ENCODE measurements at regions not wholly inside any gene's neighbourhood (a gene's known extent, or its start where the extent isn't known, plus 50 kb on each side); places are given as distances from the start of the nearest gene placed in this dataset.
"Not testable (repeated sequence)": the region's sequence is repeated elsewhere in the genome, so short reads cannot be mapped to it uniquely, and the experiment has no call there.

- H3K4me3 ChIP-seq (ENCODE audit: control insufficient read depth, low read depth, low read length), result no peak overlapping the region
- no peak for DNase-seq (ENCODE audit: low read depth)
- TF ChIP-seq, protein P1, sequence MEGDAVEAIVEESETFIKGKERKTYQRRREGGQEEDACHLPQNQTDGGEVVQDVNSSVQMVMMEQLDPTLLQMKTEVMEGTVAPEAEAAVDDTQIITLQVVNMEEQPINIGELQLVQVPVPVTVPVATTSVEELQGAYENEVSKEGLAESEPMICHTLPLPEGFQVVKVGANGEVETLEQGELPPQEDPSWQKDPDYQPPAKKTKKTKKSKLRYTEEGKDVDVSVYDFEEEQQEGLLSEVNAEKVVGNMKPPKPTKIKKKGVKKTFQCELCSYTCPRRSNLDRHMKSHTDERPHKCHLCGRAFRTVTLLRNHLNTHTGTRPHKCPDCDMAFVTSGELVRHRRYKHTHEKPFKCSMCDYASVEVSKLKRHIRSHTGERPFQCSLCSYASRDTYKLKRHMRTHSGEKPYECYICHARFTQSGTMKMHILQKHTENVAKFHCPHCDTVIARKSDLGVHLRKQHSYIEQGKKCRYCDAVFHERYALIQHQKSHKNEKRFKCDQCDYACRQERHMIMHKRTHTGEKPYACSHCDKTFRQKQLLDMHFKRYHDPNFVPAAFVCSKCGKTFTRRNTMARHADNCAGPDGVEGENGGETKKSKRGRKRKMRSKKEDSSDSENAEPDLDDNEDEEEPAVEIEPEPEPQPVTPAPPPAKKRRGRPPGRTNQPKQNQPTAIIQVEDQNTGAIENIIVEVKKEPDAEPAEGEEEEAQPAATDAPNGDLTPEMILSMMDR (IDR thresholded peaks at IDR 0.05; ENCODE audit: control insufficient read depth, insufficient read depth, low read depth, low read length, missing control alignments), result no peak
Observed at GRCh38 chr1:29757866-29758780, 521.8 kb downstream of the PTPRU start.

GRCh38 chr1:29756901-29757725 is 520.8 kb downstream of the PTPRU start:
- no peak for DNase-seq (ENCODE audit: low read depth)
- no peak overlapping the region for H3K4me3 ChIP-seq (ENCODE audit: control insufficient read depth, low read depth, low read length)
- TF ChIP-seq, protein P1 (IDR thresholded peaks at IDR 0.05; ENCODE audit: control insufficient read depth, insufficient read depth, low read depth, low read length, missing control alignments), result no peak

DNA sequence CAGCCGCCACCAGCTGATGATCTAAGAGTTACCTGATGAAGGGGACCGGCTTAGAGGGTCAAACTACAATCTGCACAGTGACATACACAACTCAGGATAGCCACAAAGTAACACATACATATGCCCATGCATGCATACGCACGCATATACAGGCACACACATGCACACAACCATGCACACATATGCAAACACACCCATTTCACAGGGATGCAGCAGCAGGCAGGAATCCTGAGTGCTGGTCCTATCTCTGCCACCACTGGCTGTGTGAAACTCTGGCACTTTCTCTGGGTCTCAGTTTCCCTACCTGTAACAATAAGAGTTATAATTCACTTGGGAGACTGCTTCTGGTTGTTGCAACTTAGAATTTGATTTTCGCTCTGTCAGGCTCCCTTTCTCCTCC is 520.2 kb downstream of the PTPRU start:
- no peak overlapping the region for H3K4me3 ChIP-seq (ENCODE audit: control insufficient read depth, low read depth, low read length)
- TF ChIP-seq, protein P1 (IDR thresholded peaks at IDR 0.05; ENCODE audit: control insufficient read depth, insufficient read depth, low read depth, low read length, missing control alignments), result no peak
- DNase-seq (ENCODE audit: low read depth), result no peak

DNA sequence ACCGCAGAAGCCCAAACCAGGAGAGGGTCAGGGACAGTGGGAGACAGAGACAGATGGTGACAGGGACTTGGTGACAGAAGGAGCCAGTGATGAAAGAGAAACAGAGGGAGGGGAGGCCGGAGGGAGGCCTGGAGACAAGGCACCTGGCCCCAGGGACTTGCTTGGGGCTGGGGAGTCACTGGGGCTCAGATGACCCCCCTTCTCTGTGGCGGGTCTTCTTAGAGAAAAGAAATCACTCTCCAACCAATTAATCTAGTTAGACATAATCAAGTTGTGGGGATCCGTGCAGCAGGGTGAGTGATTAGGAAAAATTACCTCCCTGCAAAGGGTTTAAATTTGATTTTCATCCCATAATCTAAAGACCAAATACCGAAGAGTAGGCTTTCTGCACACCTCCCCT is 519.8 kb downstream of the PTPRU start:
- no peak overlapping the region for H3K4me3 ChIP-seq (ENCODE audit: control insufficient read depth, low read depth, low read length)
- TF ChIP-seq, protein P1 (IDR thresholded peaks at IDR 0.05; ENCODE audit: control insufficient read depth, insufficient read depth, low read depth, low read length, missing control alignments), result no peak
- DNase-seq (ENCODE audit: low read depth), result no peak

DNA sequence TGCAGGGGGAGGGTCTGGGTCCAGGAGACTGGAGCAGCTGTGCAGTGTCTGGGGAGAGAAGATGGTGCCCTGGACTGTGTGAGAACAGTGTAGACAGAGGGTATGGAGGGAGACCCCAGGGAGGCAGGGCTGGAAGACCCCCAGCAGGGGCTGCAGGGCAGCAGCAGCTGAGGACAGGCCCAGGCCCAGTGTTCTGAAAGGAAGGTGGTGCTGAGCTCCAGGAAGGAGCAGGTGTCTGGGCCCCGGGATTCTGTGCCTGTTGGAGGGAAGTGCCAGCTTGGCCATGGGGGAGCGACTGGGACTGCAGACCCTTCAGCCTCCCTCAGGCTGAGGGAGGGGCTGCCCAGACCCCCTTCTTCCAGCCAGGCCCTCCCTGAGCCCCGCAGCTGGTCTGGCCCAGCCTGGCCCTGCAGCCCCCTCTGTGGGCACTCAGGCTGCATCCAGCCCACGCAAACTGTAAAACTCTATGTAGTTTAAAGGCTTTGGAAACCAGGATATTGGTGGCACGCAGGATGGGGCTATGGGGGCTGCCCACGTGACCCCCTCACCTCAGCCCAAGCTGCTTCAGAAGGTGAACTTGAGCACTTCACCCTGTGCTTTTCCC is 519.2 kb downstream of the PTPRU start:
- H3K4me3 ChIP-seq (ENCODE audit: control insufficient read depth, low read depth, low read length); DNase-seq (ENCODE audit: low read depth): not testable (repeated sequence)

DNA sequence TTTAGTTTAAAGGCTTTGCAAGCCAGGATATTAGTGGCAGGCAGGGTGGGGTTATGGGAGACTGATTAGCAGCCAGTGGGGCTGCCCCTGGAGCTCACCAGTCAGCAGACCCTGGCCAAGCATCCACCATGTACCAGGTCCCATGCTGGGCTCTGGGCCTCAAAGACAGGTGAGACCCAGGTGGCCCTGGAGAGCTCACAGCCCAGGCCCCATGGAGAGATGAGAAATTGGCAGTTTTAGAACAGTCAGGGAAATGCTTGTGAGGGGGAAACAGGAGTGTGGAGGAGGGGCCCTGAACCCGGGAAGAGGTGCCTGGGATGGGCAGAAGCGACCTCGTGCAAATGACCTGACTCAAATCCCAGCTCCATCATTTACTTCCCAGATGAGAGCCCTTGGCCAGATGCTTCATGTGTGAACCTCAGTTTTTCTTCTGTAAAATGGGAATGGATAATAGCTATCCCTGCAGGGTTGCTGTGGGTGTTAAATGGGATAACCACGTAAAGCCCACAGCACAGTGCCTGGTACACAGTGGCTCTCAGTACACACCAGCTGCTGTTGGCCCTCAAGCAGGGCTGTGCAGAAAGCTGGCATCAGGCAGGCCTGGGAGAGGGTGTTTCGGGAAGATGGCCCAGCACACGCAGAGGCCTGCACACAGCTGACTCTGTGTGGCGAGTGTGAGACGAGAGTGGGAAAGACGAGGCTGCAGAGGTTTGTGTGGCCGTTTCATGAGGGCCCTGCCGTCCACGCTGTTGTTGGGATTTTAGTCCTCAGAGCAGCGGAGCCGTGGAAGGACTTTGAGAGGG is 518.5 kb downstream of the PTPRU start:
- TF ChIP-seq, protein P1 (IDR thresholded peaks at IDR 0.05; ENCODE audit: control insufficient read depth, insufficient read depth, low read depth, low read length, missing control alignments), result no peak

More for the DNA sequence above, 518.5 kb downstream of the PTPRU start:
- H3K4me3 ChIP-seq (ENCODE audit: control insufficient read depth, low read depth, low read length), result no peak overlapping the region
- no peak for DNase-seq (ENCODE audit: low read depth)

All from AG09309 (cell line).